Lower lobe of right lung (tissue), 2 donors: ENCODE measurements at regions not wholly inside any gene's neighbourhood (a gene's known extent, or its start where the extent isn't known, plus 50 kb on each side); places are given as distances from the start of the nearest gene placed in this dataset.
"Not testable (repeated sequence)": the region's sequence is repeated elsewhere in the genome, so short reads cannot be mapped to it uniquely, and the experiment has no call there.

Experiments
- ATAC-seq, 2 donors: fragments of 200-7000 bp; cut with Tn5 transposase; one replicate each; pipeline ENCODE4 v1.9.1; 2020 to 2022; ENCODE audit warnings: mild to moderate bottlenecking in 2 of 2, moderate library complexity in 2 of 2
- DNase-seq: peaks from one replicate; pipeline ENCODE4 v3.0.0-alpha.2; 2020
- H3K27ac ChIP-seq: fragments of 200-600 bp; one replicate; pipeline ENCODE4 v1.8.0; 2022
- H3K27me3 ChIP-seq: fragments of 200-600 bp; one replicate; pipeline ENCODE4 v1.8.0; 2022; ENCODE audit warnings: low read depth
- H3K36me3 ChIP-seq: fragments of 200-600 bp; one replicate; pipeline ENCODE4 v1.8.0; 2022; ENCODE audit warnings: mild to moderate bottlenecking
- H3K4me1 ChIP-seq: fragments of 200-600 bp; one replicate; pipeline ENCODE4 v1.8.0; 2022
- H3K4me3 ChIP-seq: fragments of 200-600 bp; one replicate; pipeline ENCODE4 v1.8.0; 2022; ENCODE audit warnings: mild to moderate bottlenecking
- H3K9me3 ChIP-seq: fragments of 200-600 bp; one replicate; pipeline ENCODE4 v1.8.0; 2022
- intact Hi-C: fragments of 100-400 bp; cut with DNase I; formaldehyde crosslinking; loops from one replicate; pipeline ENCODE4 v1.11.0; 2022
- TF ChIP-seq, protein P1 (sequence below): fragments of 200-600 bp; IDR thresholded peaks from one replicate; pipeline ENCODE4 v1.8.0; 2022; ENCODE audit warnings: antibody characterized with exemption, mild to moderate bottlenecking
- donor health status: DM: no; HTN: yes; CAD: no; lungs with severe emphysema.

GRCh38 chr12:59322473-59322872 is 273.4 kb upstream of the SLC16A7 start:
- no peak overlapping the region for H3K4me3 ChIP-seq
- TF ChIP-seq, protein P1, sequence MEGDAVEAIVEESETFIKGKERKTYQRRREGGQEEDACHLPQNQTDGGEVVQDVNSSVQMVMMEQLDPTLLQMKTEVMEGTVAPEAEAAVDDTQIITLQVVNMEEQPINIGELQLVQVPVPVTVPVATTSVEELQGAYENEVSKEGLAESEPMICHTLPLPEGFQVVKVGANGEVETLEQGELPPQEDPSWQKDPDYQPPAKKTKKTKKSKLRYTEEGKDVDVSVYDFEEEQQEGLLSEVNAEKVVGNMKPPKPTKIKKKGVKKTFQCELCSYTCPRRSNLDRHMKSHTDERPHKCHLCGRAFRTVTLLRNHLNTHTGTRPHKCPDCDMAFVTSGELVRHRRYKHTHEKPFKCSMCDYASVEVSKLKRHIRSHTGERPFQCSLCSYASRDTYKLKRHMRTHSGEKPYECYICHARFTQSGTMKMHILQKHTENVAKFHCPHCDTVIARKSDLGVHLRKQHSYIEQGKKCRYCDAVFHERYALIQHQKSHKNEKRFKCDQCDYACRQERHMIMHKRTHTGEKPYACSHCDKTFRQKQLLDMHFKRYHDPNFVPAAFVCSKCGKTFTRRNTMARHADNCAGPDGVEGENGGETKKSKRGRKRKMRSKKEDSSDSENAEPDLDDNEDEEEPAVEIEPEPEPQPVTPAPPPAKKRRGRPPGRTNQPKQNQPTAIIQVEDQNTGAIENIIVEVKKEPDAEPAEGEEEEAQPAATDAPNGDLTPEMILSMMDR = no peak
- no peaks in the 10 kb centered on the region for H3K4me1 ChIP-seq
- no peak for DNase-seq
- no peak for ATAC-seq
- intact Hi-C loops = no loop called here
- H3K36me3 ChIP-seq = no peaks in the 10 kb centered on the region
- H3K27me3 ChIP-seq = no peaks in the 10 kb centered on the region
- no peak overlapping the region for H3K27ac ChIP-seq
- no peaks in the 10 kb centered on the region for H3K9me3 ChIP-seq

DNA sequence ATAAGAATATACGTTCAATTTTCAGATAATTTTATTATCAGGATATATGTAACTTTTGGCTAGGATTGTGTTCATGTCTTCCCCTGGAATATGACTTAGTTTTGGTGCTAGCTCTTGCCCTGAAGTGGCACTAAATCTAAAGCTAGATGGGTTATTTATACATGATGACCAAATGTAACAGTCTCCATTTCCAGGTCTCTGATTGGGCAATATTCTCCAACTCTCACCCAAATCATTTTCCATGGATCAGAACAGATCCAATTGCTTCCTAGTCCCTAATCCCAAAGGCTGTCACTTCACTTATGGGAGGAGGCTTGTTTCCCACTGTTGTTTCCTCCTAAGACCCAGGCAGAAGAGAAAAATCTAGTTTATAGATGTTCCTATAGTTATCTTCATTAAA is 274.6 kb upstream of the SLC16A7 start:
- intact Hi-C loops = no loop called here
- Histone ChIP-seq H3K27ac (no peak overlapping the region), H3K36me3 (no peaks in the 10 kb centered on the region), H3K27me3 (no peaks in the 10 kb centered on the region), H3K4me3 (no peak overlapping the region), H3K4me1 (no peaks in the 10 kb centered on the region), H3K9me3 (no peaks in the 10 kb centered on the region)
- TF ChIP-seq, protein P1 = no peak
- ATAC-seq (no peak), DNase-seq (no peak)

DNA sequence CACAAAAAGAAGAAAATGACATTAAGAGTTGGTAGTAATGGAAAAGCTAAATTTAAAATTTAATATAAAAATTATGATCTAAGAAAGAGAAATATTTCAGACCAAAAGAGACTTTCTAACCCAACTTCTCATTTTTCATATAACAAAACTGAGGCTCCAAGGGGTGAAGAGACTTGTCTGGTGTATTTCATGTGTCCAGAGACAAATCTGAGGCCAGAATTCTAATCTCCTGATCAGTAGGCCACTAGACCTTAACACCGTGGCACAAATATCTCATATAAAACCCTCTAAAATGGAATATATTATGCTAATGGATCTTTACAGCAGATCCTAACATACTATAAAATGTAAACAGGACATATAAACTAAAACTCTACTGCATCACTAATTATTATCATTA is 275.7 kb upstream of the SLC16A7 start:
- DNase-seq (no peak), ATAC-seq (no peak)
- intact Hi-C loops = no loop called here
- no peaks in the 10 kb centered on the region for H3K4me1 ChIP-seq
- H3K9me3 ChIP-seq = no peaks in the 10 kb centered on the region
- H3K4me3 ChIP-seq = no peak overlapping the region
- TF ChIP-seq, protein P1 = no peak
- H3K36me3 ChIP-seq = no peaks in the 10 kb centered on the region
- H3K27me3 ChIP-seq = no peaks in the 10 kb centered on the region
- H3K27ac ChIP-seq = no peak overlapping the region

GRCh38 chr12:59318940-59319339 is 276.9 kb upstream of the SLC16A7 start:
- no peak overlapping the region for H3K27ac ChIP-seq
- H3K4me3 ChIP-seq = no peak overlapping the region
- no peaks in the 10 kb centered on the region for H3K27me3 ChIP-seq
- no peaks in the 10 kb centered on the region for H3K9me3 ChIP-seq
- intact Hi-C loops = no loop called here
- H3K36me3 ChIP-seq = no peaks in the 10 kb centered on the region
- DNase-seq = no peak
- H3K4me1 ChIP-seq = no peaks in the 10 kb centered on the region
- TF ChIP-seq, protein P1 = no peak
- no peak for ATAC-seq

GRCh38 chr12:59317598-59317997 is 278.2 kb upstream of the SLC16A7 start:
- Histone ChIP-seq H3K27ac (no peak overlapping the region), H3K27me3 (no peaks in the 10 kb centered on the region), H3K4me3 (no peak overlapping the region), H3K36me3 (no peaks in the 10 kb centered on the region), H3K9me3 (no peaks in the 10 kb centered on the region), H3K4me1 (no peaks in the 10 kb centered on the region)
- intact Hi-C loops = no loop called here
- DNase-seq (no peak), ATAC-seq (no peak)
- TF ChIP-seq, protein P1 = no peak

DNA sequence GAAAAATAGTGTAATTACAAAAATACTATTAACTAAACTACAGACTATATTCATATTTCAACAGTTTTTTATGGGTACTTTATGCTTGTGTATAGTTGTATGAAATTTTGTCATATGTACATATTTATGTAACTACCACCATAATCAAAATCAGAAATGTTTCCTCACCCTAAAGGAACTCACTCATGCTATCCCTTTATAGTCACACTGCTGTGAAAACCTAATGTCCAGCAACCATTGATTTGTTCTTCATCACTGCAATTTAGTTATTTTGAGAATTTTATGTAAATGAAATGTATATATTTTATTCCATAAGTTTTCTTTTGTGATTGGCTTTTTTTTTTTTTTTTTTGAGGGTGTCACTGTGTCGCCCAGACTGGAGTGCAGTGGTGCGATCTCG is 278.9 kb upstream of the SLC16A7 start:
- Histone ChIP-seq H3K27ac (no peak overlapping the region), H3K27me3 (no peaks in the 10 kb centered on the region), H3K9me3 (peaks cover 4% of the 10 kb centered on the region), H3K4me3 (no peak overlapping the region), H3K4me1 (no peaks in the 10 kb centered on the region), H3K36me3 (no peaks in the 10 kb centered on the region)
- intact Hi-C loops = no loop called here
- DNase-seq = no peak
- TF ChIP-seq, protein P1 = no peak
- ATAC-seq = no peak

GRCh38 chr12:59316354-59316753 is 279.5 kb upstream of the SLC16A7 start:
- H3K4me1 ChIP-seq, intact Hi-C loops, ATAC-seq, H3K27ac ChIP-seq, H3K27me3 ChIP-seq, DNase-seq, H3K4me3 ChIP-seq, H3K9me3 ChIP-seq, H3K36me3 ChIP-seq: not testable (repeated sequence)
